H1 (cell line): ENCODE measurements at regions not wholly inside any gene's neighbourhood (a gene's known extent, or its start where the extent isn't known, plus 50 kb on each side); places are given as distances from the start of the nearest gene placed in this dataset.

Experiments
- CTCF ChIA-PET: fragments of 300-600 bp; sonication (Branson Sonifier 250); formaldehyde crosslinking; loops from one replicate; lab custom pipeline; 2021; ENCODE audit not compliant: partially characterized antibody; lab: Charles Lee
- POLR2A ChIA-PET: fragments of 300-600 bp; sonication (Branson Sonifier 250); formaldehyde crosslinking; loops from one replicate; lab custom pipeline; 2021; ENCODE audit warnings: inconsistent platforms; ENCODE audit not compliant: partially characterized antibody; lab: Charles Lee
- DNase-seq, 2 experiments: peaks; one replicate each; pipeline versions ENCODE4 v3.0.0 to v3.0.0-alpha.2; 2010 to 2022; ENCODE audit warnings: low spot score in 2 of 2, low read depth in 1 of 2, mixed read lengths in 1 of 2
- FAIRE-seq: peaks from 2 replicates; lab custom pipeline; 2011; peaks lifted over from hg19 to GRCh38; lab: Jason Lieb, UNC
- H2AFZ ChIP-seq: 2 replicates; pipeline ENCODE4 v1.8.1; 2012; ENCODE audit warnings: low read length, inconsistent platforms
- H2AK5ac ChIP-seq: 2 replicates; pipeline ENCODE4 v1.6.1; 2013; ENCODE audit warnings: low read depth, low read length
- H2BK120ac ChIP-seq: replicated peaks from 2 replicates; pipeline ENCODE3; 2013; ENCODE audit warnings: low read depth, low read length, inconsistent platforms
- H2BK12ac ChIP-seq: 2 replicates; pipeline ENCODE4 v1.6.1; 2013; ENCODE audit warnings: low read depth, low read length
- H2BK15ac ChIP-seq: 2 replicates; pipeline ENCODE4 v1.6.1; 2013; ENCODE audit warnings: low read length
- H2BK20ac ChIP-seq: 2 replicates; pipeline ENCODE4 v1.6.1; 2013; ENCODE audit warnings: low read length
- H2BK5ac ChIP-seq: 2 replicates; pipeline ENCODE4 v1.6.1; 2013; ENCODE audit warnings: low read depth, low read length
- H3K14ac ChIP-seq: 2 replicates; pipeline ENCODE4 v1.6.1; 2013; ENCODE audit warnings: inconsistent platforms; ENCODE audit not compliant: insufficient read length
- H3K18ac ChIP-seq: 2 replicates; pipeline ENCODE4 v1.6.1; 2013; ENCODE audit warnings: low read length; ENCODE audit errors: extremely low read depth
- H3K23ac ChIP-seq: 2 replicates; pipeline ENCODE4 v1.6.1; 2013; ENCODE audit warnings: inconsistent platforms; ENCODE audit not compliant: insufficient read length
- H3K23me2 ChIP-seq: 2 replicates; pipeline ENCODE4 v1.6.1; 2013; ENCODE audit warnings: low read depth, low read length
- H3K27ac ChIP-seq: 2 replicates; pipeline ENCODE4 v1.6.1; 2011; ENCODE audit warnings: low read depth, low read length, inconsistent platforms
- H3K27me3 ChIP-seq, 4 experiments: replicated peaks in 1 of 4; 1 replicate in 1 of 4; 2 replicates in 3 of 4; pipeline versions ENCODE4 v1.6.1 to v1.8.1; 2011 to 2013; ENCODE audit warnings: low read length in 3 of 4, mild to moderate bottlenecking in 3 of 4, inconsistent platforms in 2 of 4, mixed read lengths in 2 of 4, moderate library complexity in 1 of 4; ENCODE audit not compliant: control insufficient read depth in 3 of 4, insufficient read depth in 3 of 4; ENCODE audit errors: extremely low read depth in 1 of 4
- H3K36me3 ChIP-seq, 4 experiments: 2 replicates each; pipeline versions ENCODE4 v1.6.1 to v1.8.1; 2011 to 2013; ENCODE audit warnings: mild to moderate bottlenecking in 4 of 4, low read length in 3 of 4, moderate library complexity in 2 of 4, control low read depth in 1 of 4, inconsistent platforms in 1 of 4; ENCODE audit not compliant: insufficient read depth in 4 of 4, control insufficient read depth in 2 of 4
- H3K4ac ChIP-seq: replicated peaks from 2 replicates; pipeline ENCODE3; 2013; ENCODE audit warnings: low read length, low read depth, mixed read lengths, inconsistent platforms; ENCODE audit not compliant: insufficient read length
- H3K4me1 ChIP-seq, 4 experiments: replicated peaks in 1 of 4; 1 replicate in 1 of 4; 2 replicates in 3 of 4; pipeline versions ENCODE4 v1.6.1 to v1.8.1; 2011 to 2013; ENCODE audit warnings: low read length in 3 of 4, inconsistent platforms in 2 of 4, mixed read lengths in 1 of 4; ENCODE audit not compliant: insufficient read depth in 4 of 4, control insufficient read depth in 3 of 4
- H3K4me2 ChIP-seq, 2 experiments: 2 replicates each; pipeline versions ENCODE4 v1.6.1 to v1.8.1; 2011 to 2013; ENCODE audit warnings: low read depth in 2 of 2, low read length in 2 of 2, control low read depth in 1 of 2, inconsistent platforms in 1 of 2, mild to moderate bottlenecking in 1 of 2; ENCODE audit not compliant: insufficient read depth in 1 of 2
- H3K4me3 ChIP-seq, 4 experiments: fragments of 200-600, 300-600 bp in 1 of 4; sonication (generic), shearing (Covaris generic), sonication (Bioruptor Twin) in 1 of 4; 2 replicates each; pipeline versions ENCODE4 v1.5.1 to v1.8.1; 2011 to 2016; ENCODE audit warnings: low read length in 4 of 4, low read depth in 3 of 4, control low read depth in 2 of 4, inconsistent platforms in 2 of 4, mild to moderate bottlenecking in 2 of 4, mixed read lengths in 1 of 4, moderate library complexity in 1 of 4; ENCODE audit not compliant: insufficient read depth in 2 of 4; ENCODE audit errors: extremely low read depth in 1 of 4
- H3K56ac ChIP-seq: replicated peaks from 2 replicates; pipeline ENCODE3; 2013; ENCODE audit warnings: low read depth, mild to moderate bottlenecking, mixed read lengths, low read length, inconsistent platforms; ENCODE audit not compliant: insufficient read length
- H3K79me1 ChIP-seq: 2 replicates; pipeline ENCODE4 v1.6.1; 2013; ENCODE audit warnings: low read depth, low read length, control low read depth
- H3K79me2 ChIP-seq, 2 experiments: 2 replicates each; pipeline versions ENCODE4 v1.6.1 to v1.8.1; 2012 to 2013; ENCODE audit warnings: low read length in 2 of 2, mild to moderate bottlenecking in 2 of 2, inconsistent platforms in 1 of 2; ENCODE audit not compliant: insufficient read depth in 2 of 2, control insufficient read depth in 1 of 2
- H3K9ac ChIP-seq, 4 experiments: replicated peaks in 1 of 4; 1 replicate in 1 of 4; 2 replicates in 3 of 4; pipeline versions ENCODE4 v1.6.1 to v1.8.1; 2011 to 2013; ENCODE audit warnings: low read depth in 3 of 4, low read length in 3 of 4, control low read depth in 2 of 4, mild to moderate bottlenecking in 2 of 4, moderate library complexity in 2 of 4, inconsistent platforms in 1 of 4; ENCODE audit errors: extremely low read depth in 1 of 4
- H3K9me3 ChIP-seq, 2 experiments: 2 replicates each; pipeline versions ENCODE4 v1.6.1 to v1.8.1; 2012 to 2013; ENCODE audit warnings: mild to moderate bottlenecking in 2 of 2, moderate library complexity in 2 of 2, control low read depth in 1 of 2, inconsistent platforms in 1 of 2, low read depth in 1 of 2, low read length in 1 of 2, mixed read lengths in 1 of 2; ENCODE audit not compliant: insufficient read depth in 2 of 2
- H4K20me1 ChIP-seq, 2 experiments: replicated peaks in 1 of 2; 2 replicates each; pipeline versions ENCODE3 to v1.8.1; 2011 to 2013; ENCODE audit warnings: inconsistent platforms in 2 of 2, low read length in 2 of 2, mild to moderate bottlenecking in 1 of 2; ENCODE audit not compliant: insufficient read depth in 2 of 2, control insufficient read depth in 1 of 2
- H4K5ac ChIP-seq: 2 replicates; pipeline ENCODE4 v1.6.1; 2013; ENCODE audit warnings: low read length, low read depth, mixed read lengths, inconsistent platforms; ENCODE audit not compliant: insufficient read length
- H4K8ac ChIP-seq: 2 replicates; pipeline ENCODE4 v1.8.0; 2013; ENCODE audit warnings: mild to moderate bottlenecking, moderate library complexity, low read length, inconsistent platforms; ENCODE audit not compliant: insufficient read depth; ENCODE audit errors: extremely low read depth
- H4K91ac ChIP-seq: replicated peaks from 2 replicates; pipeline ENCODE3; 2013; ENCODE audit warnings: low read length, mixed read lengths, inconsistent platforms; ENCODE audit not compliant: insufficient read length
- ATF2 ChIP-seq: IDR thresholded peaks from 2 replicates; pipeline ENCODE4 v1.6.1; 2012; ENCODE audit warnings: low read length, inconsistent platforms
- HDAC6 ChIP-seq: IDR thresholded peaks from one replicate; pipeline ENCODE4 v1.7.1; 2012; ENCODE audit warnings: low read depth, mild to moderate bottlenecking, inconsistent platforms, low read length, moderate library complexity
- JUN ChIP-seq: IDR thresholded peaks from 2 replicates; pipeline ENCODE4 v1.6.1; 2011; ENCODE audit warnings: low read depth, mild to moderate bottlenecking, improper control_type of control experiment, low read length
- JUND ChIP-seq: IDR thresholded peaks from 2 replicates; pipeline ENCODE4 v1.6.1; 2011; ENCODE audit warnings: mild to moderate bottlenecking, improper control_type of control experiment, low read length
- KDM5A ChIP-seq: fragments of 200-600 bp; IDR thresholded peaks from 2 replicates; pipeline ENCODE4 v1.7.1; 2012; ENCODE audit warnings: mild to moderate bottlenecking, low read length, inconsistent platforms, mixed read lengths
- MAFK ChIP-seq: IDR thresholded peaks from 2 replicates; pipeline ENCODE4 v1.6.1; 2012; ENCODE audit warnings: low read depth, mild to moderate bottlenecking, improper control_type of control experiment, low read length
- NANOG ChIP-seq: IDR thresholded peaks from 2 replicates; pipeline ENCODE4 v1.6.1; 2011; ENCODE audit warnings: low read length, low read depth, mild to moderate bottlenecking, inconsistent platforms; ENCODE audit not compliant: insufficient read depth, poor library complexity, severe bottlenecking
- NRF1 ChIP-seq: IDR thresholded peaks from 2 replicates; pipeline ENCODE4 v1.6.1; 2011; ENCODE audit warnings: mild to moderate bottlenecking, low read depth, low read length, improper control_type of control experiment
- PHF8 ChIP-seq: fragments of 200-600 bp; sonication (generic); conservative IDR thresholded peaks from 2 replicates; pipeline ENCODE4 v1.7.1; 2012; ENCODE audit warnings: low read depth, mild to moderate bottlenecking, inconsistent platforms, low read length, moderate library complexity
- POU5F1 ChIP-seq: IDR thresholded peaks from 2 replicates; pipeline ENCODE4 v1.6.1; 2011; ENCODE audit warnings: low read depth, mild to moderate bottlenecking, low read length, moderate library complexity
- RNF2 ChIP-seq: fragments of 200-900, 300-1000 bp; sonication (generic); IDR thresholded peaks from 2 replicates; pipeline ENCODE4 v1.7.1; 2016; ENCODE audit warnings: borderline replicate concordance, low read depth, mild to moderate bottlenecking, antibody characterized with exemption, low read length; ENCODE audit not compliant: poor library complexity, severe bottlenecking; ENCODE audit errors: missing control alignments
- SP1 ChIP-seq: IDR thresholded peaks from 2 replicates; pipeline ENCODE4 v1.6.1; 2011; ENCODE audit warnings: low read depth, low read length
- TEAD4 ChIP-seq: IDR thresholded peaks from 2 replicates; pipeline ENCODE4 v1.6.1; 2012; ENCODE audit warnings: low read depth, low read length, inconsistent platforms, mixed read lengths
- WGBS, 2 experiments: shearing (Covaris generic) in 1 of 2; methylation state at CpG; one replicate each; pipeline versions ENCODE4 v1.1.6 to v1.1.7; 2013 to 2015; ENCODE audit warnings: low lambda C conversion rate in 2 of 2, mixed read lengths in 2 of 2, inconsistent platforms in 1 of 2, low coverage in 1 of 2, missing lambda C conversion rate in 1 of 2; ENCODE audit not compliant: insufficient replicate concordance in 2 of 2, insufficient coverage in 1 of 2, insufficient read length in 1 of 2; ENCODE audit errors: extremely low coverage in 1 of 2, missing lambda C conversion rate in 1 of 2; 5-methylcytosine and 5-hydroxymethylcytosine counted together

DNA sequence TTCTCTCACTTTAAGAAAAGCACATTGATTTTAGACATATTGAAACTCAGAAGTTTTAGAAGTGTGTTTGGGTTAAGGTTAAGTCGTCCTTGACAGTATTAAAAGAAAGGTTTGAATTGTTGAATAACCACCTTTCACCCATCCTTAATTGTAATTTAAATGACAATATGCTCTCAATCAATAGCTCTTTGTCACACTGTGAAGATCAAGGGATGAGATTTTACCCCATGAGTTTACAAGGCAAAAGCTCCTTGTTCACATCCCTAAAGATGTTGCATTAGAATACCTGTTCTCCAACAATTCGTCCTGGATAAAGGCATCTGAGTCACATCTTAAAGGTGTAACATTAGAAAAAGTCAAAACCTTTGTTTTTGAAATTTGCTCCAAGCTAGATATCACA is 220.4 kb upstream of the MDFIC2 start:
- FAIRE-seq = peak; percentile 57
- CTCF ChIA-PET = interaction anchor here (0.5 to 1.8 kb wide), 8 partner anchors 12 to 537 kb away, joined by 3 to 9 read pairs (median 4); no protein-coding TSS in a partner anchor
- WGBS, 2 experiments = 0% methylated on average over 2 of the region's 2 CpGs; no CpG with 5 or more reads in 1 of the 2 experiments
- TF ChIP-seq JUN = no peak
- TF ChIP-seq MAFK = no peak
- no peak for TF ChIP-seq KDM5A
- no peak for TF ChIP-seq PHF8
- peak; percentile 67; the same call in 1 of the 2 replicates for TF ChIP-seq POU5F1
- TF ChIP-seq ATF2 = no peak
- TF ChIP-seq TEAD4 = no peak
- TF ChIP-seq RNF2 = no peak
- TF ChIP-seq JUND = no peak
- TF ChIP-seq HDAC6 = no peak
- peak; percentile 92 for TF ChIP-seq NANOG
- TF ChIP-seq SP1 = no peak; the same call in 1 of the 2 replicates
- no peak for TF ChIP-seq NRF1

More for the DNA sequence above, 220.4 kb upstream of the MDFIC2 start:
- H2AFZ ChIP-seq = no peak overlapping the region
- no peak overlapping the region for H2BK15ac ChIP-seq
- no peak overlapping the region for H3K9ac ChIP-seq
- H3K18ac ChIP-seq = no peak overlapping the region
- peaks cover 0 to 11% (median 7%) of the 10 kb centered on the region in 4 experiments; a peak in 4 of 7 replicates for H3K4me1 ChIP-seq
- no peak overlapping the region for H2BK5ac ChIP-seq
- H3K23me2 ChIP-seq = no peaks in the 10 kb centered on the region
- no peak overlapping the region for H4K8ac ChIP-seq
- H3K9me3 ChIP-seq = no peaks in the 10 kb centered on the region
- peaks cover 0 to 5% (median 0%) of the 10 kb centered on the region in 4 experiments; a peak in 3 of 7 replicates for H3K27me3 ChIP-seq
- H2BK120ac ChIP-seq = no peak overlapping the region
- no peak for DNase-seq
- no peak overlapping the region for H3K4me3 ChIP-seq
- H3K23ac ChIP-seq = no peak overlapping the region
- no peaks in the 10 kb centered on the region for H3K79me1 ChIP-seq
- no peak overlapping the region for H4K91ac ChIP-seq
- no peak overlapping the region for H3K14ac ChIP-seq
- no peak overlapping the region for H2AK5ac ChIP-seq
- H3K56ac ChIP-seq = no peak overlapping the region
- no peak overlapping the region for H3K4me2 ChIP-seq
- POLR2A ChIA-PET = interaction anchor here (1.4 kb wide), 1 partner anchor 11 kb away, joined by 3 read pairs; no protein-coding TSS in a partner anchor
- H2BK20ac ChIP-seq = no peak overlapping the region
- no peak overlapping the region for H3K27ac ChIP-seq
- no peak overlapping the region for H3K4ac ChIP-seq
- H4K5ac ChIP-seq = no peak overlapping the region
- H3K36me3 ChIP-seq = no peaks in the 10 kb centered on the region
- no peaks in the 10 kb centered on the region for H4K20me1 ChIP-seq
- H3K79me2 ChIP-seq = no peaks in the 10 kb centered on the region
- no peak overlapping the region for H2BK12ac ChIP-seq
